Progenitor cell of endocrine pancreas (in vitro differentiated cells): ENCODE measurements at regions not wholly inside any gene's neighbourhood (a gene's known extent, or its start where the extent isn't known, plus 50 kb on each side); places are given as distances from the start of the nearest gene placed in this dataset.

Experiments used
- DNase-seq: peaks from one replicate; pipeline ENCODE4 v3.0.0; 2021; ENCODE audit warnings: low spot score; ENCODE audit not compliant: unreplicated experiment
- H3K27ac Mint-ChIP-seq: 2 replicates; pipeline ENCODE4 v1.8.0; 2021; ENCODE audit warnings: mild to moderate bottlenecking, moderate library complexity, mixed read lengths
- H3K27me3 Mint-ChIP-seq: 2 replicates; pipeline ENCODE4 v1.8.0; 2021; ENCODE audit warnings: mixed read lengths
- H3K36me3 Mint-ChIP-seq: 2 replicates; pipeline ENCODE4 v1.8.0; 2022; ENCODE audit warnings: mixed read lengths; ENCODE audit not compliant: insufficient read depth
- H3K4me1 Mint-ChIP-seq: 2 replicates; pipeline ENCODE4 v1.8.0; 2021; ENCODE audit warnings: low read depth, mixed read lengths
- H3K4me3 Mint-ChIP-seq: 2 replicates; pipeline ENCODE4 v1.8.0; 2021; ENCODE audit warnings: low read depth, mild to moderate bottlenecking, moderate library complexity, mixed read lengths
- H3K9me3 Mint-ChIP-seq: 2 replicates; pipeline ENCODE4 v1.8.0; 2021; ENCODE audit warnings: low read depth, mixed read lengths
- CTCF ChIP-seq: fragments of 200-600 bp; sonication (generic); IDR thresholded peaks from one replicate; pipeline ENCODE4 v1.5.0; 2021; ENCODE audit warnings: antibody characterized with exemption, mild to moderate bottlenecking; ENCODE audit not compliant: unreplicated experiment

GRCh38 chr4:137700751-137701150, 168.5 kb upstream of the PCDH18 start:
- H3K27ac Mint-ChIP-seq: no peak overlapping the region
- no peak for TF ChIP-seq CTCF
- H3K9me3 Mint-ChIP-seq: peaks cover 3% of the 10 kb centered on the region
- H3K27me3 Mint-ChIP-seq: no peaks in the 10 kb centered on the region
- no peak for DNase-seq
- no peaks in the 10 kb centered on the region for H3K36me3 Mint-ChIP-seq
- H3K4me1 Mint-ChIP-seq: peaks cover 1% of the 10 kb centered on the region
- no peak overlapping the region for H3K4me3 Mint-ChIP-seq

GRCh38 chr4:137700072-137700471, 167.8 kb upstream of the PCDH18 start:
- Mint-ChIP-seq H3K27me3 (no peaks in the 10 kb centered on the region), H3K4me1 (peaks cover 5% of the 10 kb centered on the region), H3K9me3 (peaks cover 3% of the 10 kb centered on the region), H3K36me3 (no peaks in the 10 kb centered on the region), H3K27ac (no peak overlapping the region), H3K4me3 (no peak overlapping the region)
- no peak for DNase-seq
- no peak for TF ChIP-seq CTCF

- Mint-ChIP-seq H3K4me1 (peaks cover 5% of the 10 kb centered on the region), H3K9me3 (no peaks in the 10 kb centered on the region), H3K27me3 (no peaks in the 10 kb centered on the region), H3K27ac (no peak overlapping the region), H3K4me3 (no peak overlapping the region), H3K36me3 (no peaks in the 10 kb centered on the region)
- no peak for TF ChIP-seq CTCF
- DNase-seq: no peak
These were observed 161.8 kb upstream of the PCDH18 start for GRCh38 chr4:137694138-137694537.

- H3K27me3 Mint-ChIP-seq: no peaks in the 10 kb centered on the region
- no peak for TF ChIP-seq CTCF
- peaks cover 5% of the 10 kb centered on the region for H3K4me1 Mint-ChIP-seq
- DNase-seq: no peak
- H3K4me3 Mint-ChIP-seq: no peak overlapping the region
- H3K36me3 Mint-ChIP-seq: no peaks in the 10 kb centered on the region
- no peaks in the 10 kb centered on the region for H3K9me3 Mint-ChIP-seq
- no peak overlapping the region for H3K27ac Mint-ChIP-seq
These were observed 161.3 kb upstream of the PCDH18 start for GRCh38 chr4:137693641-137694040.

- TF ChIP-seq CTCF: no peak
- Mint-ChIP-seq H3K27ac (no peak overlapping the region), H3K27me3 (no peaks in the 10 kb centered on the region), H3K36me3 (no peaks in the 10 kb centered on the region), H3K4me3 (no peak overlapping the region), H3K4me1 (peaks cover 5% of the 10 kb centered on the region), H3K9me3 (no peaks in the 10 kb centered on the region)
- no peak for DNase-seq
These were observed 159.9 kb upstream of the PCDH18 start for GRCh38 chr4:137692205-137692604.
